BJ (cell line): ENCODE measurements at regions not wholly inside any gene's neighbourhood (a gene's known extent, or its start where the extent isn't known, plus 50 kb on each side); places are given as distances from the start of the nearest gene placed in this dataset.

Experiments
- CTCF ChIA-PET: fragments of 350-600 bp; formaldehyde crosslinking; extraction: SDS; loops from one replicate; lab custom pipeline; 2021; ENCODE audit warnings: antibody characterized with exemption, inconsistent platforms; lab: Yijun Ruan, JAX
- POLR2A ChIA-PET: fragments of 300-600 bp; sonication (Branson Sonifier 250); formaldehyde crosslinking; extraction: SDS; loops from one replicate; lab custom pipeline; 2021; ENCODE audit warnings: antibody characterized with exemption; lab: Charles Lee
- DNase-seq: peaks from one replicate; pipeline ENCODE4 v3.0.0-alpha.2; 2011; ENCODE audit warnings: low read depth
- H3K27me3 ChIP-seq: 2 replicates; pipeline ENCODE4 v1.6.0; 2011; ENCODE audit warnings: low read length; ENCODE audit not compliant: control insufficient read depth, insufficient read depth
- H3K36me3 ChIP-seq: 2 replicates; pipeline ENCODE4 v1.5.1; 2011; ENCODE audit warnings: low read length; ENCODE audit not compliant: control insufficient read depth, insufficient read depth
- H3K4me3 ChIP-seq: 2 replicates; pipeline ENCODE4 v1.5.1; 2011; ENCODE audit warnings: low read depth, mild to moderate bottlenecking, control low read depth, low read length
- CTCF ChIP-seq: IDR thresholded peaks from 2 replicates; pipeline ENCODE4 v1.5.1; 2011; ENCODE audit warnings: low read depth, mild to moderate bottlenecking, control low read depth, inconsistent platforms, low read length, moderate library complexity; ENCODE audit not compliant: insufficient read depth

GRCh38 chr6:122302067-122302466 lies 97.4 kb upstream of the HSF2 start:
- CTCF ChIA-PET = no interaction called here
- no peaks in the 10 kb centered on the region for H3K36me3 ChIP-seq
- no peak overlapping the region for H3K4me3 ChIP-seq
- DNase-seq = no peak
- POLR2A ChIA-PET = no interaction called here
- no peaks in the 10 kb centered on the region for H3K27me3 ChIP-seq
- TF ChIP-seq CTCF = no peak

GRCh38 chr6:122307577-122307976 lies 91.9 kb upstream of the HSF2 start:
- Histone ChIP-seq H3K27me3 (no peaks in the 10 kb centered on the region), H3K4me3 (no peak overlapping the region), H3K36me3 (no peaks in the 10 kb centered on the region)
- CTCF ChIA-PET = interaction anchor here (0.7 kb wide), 2 partner anchors 17 to 74 kb away, joined by 3 to 4 read pairs; no protein-coding TSS in a partner anchor
- DNase-seq = no peak
- no peak for TF ChIP-seq CTCF
- POLR2A ChIA-PET = no interaction called here

GRCh38 chr6:122308074-122308473 lies 91.4 kb upstream of the HSF2 start:
- Histone ChIP-seq H3K27me3 (no peaks in the 10 kb centered on the region), H3K4me3 (no peak overlapping the region), H3K36me3 (no peaks in the 10 kb centered on the region)
- POLR2A ChIA-PET = no interaction called here
- TF ChIP-seq CTCF = no peak
- CTCF ChIA-PET = interaction anchor here (0.7 kb wide), 1 partner anchor 18 kb away, joined by 3 read pairs; no protein-coding TSS in a partner anchor
- DNase-seq = no peak

DNA sequence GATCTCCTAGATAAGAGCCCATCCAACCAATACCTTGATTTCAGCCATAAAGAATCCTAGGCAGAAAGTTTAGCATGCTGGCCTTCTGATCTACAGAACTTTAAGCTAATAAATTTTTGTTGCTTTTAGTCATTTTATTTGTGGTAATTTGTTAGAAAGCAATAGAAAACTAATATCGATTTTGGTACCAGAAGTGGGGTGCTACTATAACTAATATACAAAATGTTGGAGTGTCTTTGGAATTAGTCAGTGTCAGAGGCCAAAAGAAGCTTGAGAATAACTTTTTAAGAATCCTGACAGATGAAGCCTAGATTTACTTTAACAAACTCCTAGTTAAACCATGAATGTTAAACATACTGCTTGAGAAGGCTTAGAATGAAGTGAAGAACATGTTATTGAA lies 83.6 kb upstream of the HSF2 start:
- no peaks in the 10 kb centered on the region for H3K36me3 ChIP-seq
- POLR2A ChIA-PET = no interaction called here

DNA sequence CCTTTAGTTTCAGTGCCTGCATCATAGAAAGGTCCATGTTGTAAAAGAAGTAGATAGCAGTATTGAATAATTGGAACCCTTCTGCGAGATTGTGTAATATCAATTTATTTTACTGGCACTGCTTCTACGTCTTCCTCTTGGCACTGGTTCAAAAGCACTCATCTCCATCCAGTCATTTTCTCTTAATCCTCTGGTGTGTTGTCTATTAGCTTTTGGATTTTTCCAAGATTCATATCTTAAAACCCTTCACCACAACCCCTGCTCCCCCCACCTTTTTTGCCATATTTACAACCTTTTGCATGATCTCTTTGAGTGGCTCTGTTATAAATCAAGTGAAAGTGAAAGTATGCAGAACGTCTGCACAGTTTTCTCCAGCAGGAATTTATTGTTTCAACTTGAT lies 76.6 kb upstream of the HSF2 start:
- Histone ChIP-seq H3K36me3 (no peaks in the 10 kb centered on the region), H3K27me3 (no peaks in the 10 kb centered on the region), H3K4me3 (no peak overlapping the region; the same call in 1 of the 2 replicates)
- CTCF ChIA-PET = interaction anchor here (0.6 kb wide), 1 partner anchor 24 kb away, joined by 3 read pairs; no protein-coding TSS in a partner anchor
- POLR2A ChIA-PET = no interaction called here
- no peak for DNase-seq
- TF ChIP-seq CTCF = no peak

More for the DNA sequence above, 83.6 kb upstream of the HSF2 start:
- no peak for TF ChIP-seq CTCF
- DNase-seq = no peak
- Histone ChIP-seq H3K4me3 (no peak overlapping the region), H3K27me3 (no peaks in the 10 kb centered on the region)
- CTCF ChIA-PET = no interaction called here
